ENCODE measurements at regions not wholly inside any gene's neighbourhood (a gene's known extent, or its start where the extent isn't known, plus 50 kb on each side); places are given as distances from the start of the nearest gene placed in this dataset.

- no peaks in the 10 kb centered on the region for H3K36me3 Mint-ChIP-seq (ENCODE audit: low read depth)
- H3K9me3 Mint-ChIP-seq, result no peaks in the 10 kb centered on the region
- H3K27me3 Mint-ChIP-seq, result no peaks in the 10 kb centered on the region
- no peak overlapping the region for H3K27ac Mint-ChIP-seq
- peaks cover 6% of the 10 kb centered on the region for H3K4me1 Mint-ChIP-seq (ENCODE audit: low read depth)
- intact Hi-C loops (cut with micrococcal nuclease), result no loop called here
- H3K4me3 Mint-ChIP-seq, result no peak overlapping the region
These were observed 369.6 kb upstream of the MAF start for GRCh38 chr16:79970087-79970486.

GRCh38 chr16:79969458-79969857 is 368.9 kb upstream of the MAF start:
- H3K4me3 Mint-ChIP-seq, result no peak overlapping the region
- no peaks in the 10 kb centered on the region for H3K27me3 Mint-ChIP-seq

GRCh38 chr16:79966226-79966625 is 365.7 kb upstream of the MAF start:
- Mint-ChIP-seq H3K4me3 (no peak overlapping the region), H3K4me1 (ENCODE audit: low read depth) (no peaks in the 10 kb centered on the region)
- intact Hi-C loops (cut with micrococcal nuclease), result no loop called here

More at GRCh38 chr16:79969458-79969857, 368.9 kb upstream of the MAF start:
- Mint-ChIP-seq H3K9me3 (no peaks in the 10 kb centered on the region), H3K36me3 (ENCODE audit: low read depth) (no peaks in the 10 kb centered on the region), H3K4me1 (ENCODE audit: low read depth) (peaks cover 6% of the 10 kb centered on the region), H3K27ac (no peak overlapping the region)
- intact Hi-C loops (cut with micrococcal nuclease), result no loop called here

DNA sequence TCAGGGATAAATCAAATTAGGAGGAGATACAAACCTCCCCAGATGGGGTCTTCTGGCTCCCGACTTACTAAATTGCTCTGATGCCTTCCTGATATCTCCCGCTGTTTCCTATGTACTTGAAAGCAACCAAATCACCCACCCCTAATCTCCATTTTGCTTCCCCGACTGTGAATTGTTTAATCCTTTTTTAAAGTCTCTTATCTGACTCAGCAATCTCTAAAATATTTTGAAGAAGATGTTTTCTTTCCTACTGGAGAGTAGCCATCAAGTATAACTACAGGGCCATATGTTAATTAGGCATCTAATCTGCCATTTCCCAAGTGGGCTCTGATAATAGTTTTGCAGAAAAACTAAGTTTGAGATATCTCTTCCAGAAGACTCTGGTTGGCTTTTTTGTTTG is 365.2 kb upstream of the MAF start:
- Mint-ChIP-seq H3K36me3 (ENCODE audit: low read depth) (no peaks in the 10 kb centered on the region), H3K9me3 (peaks cover 2% of the 10 kb centered on the region), H3K4me3 (no peak overlapping the region), H3K27me3 (no peaks in the 10 kb centered on the region), H3K27ac (no peak overlapping the region), H3K4me1 (ENCODE audit: low read depth) (no peaks in the 10 kb centered on the region)
- intact Hi-C loops (cut with micrococcal nuclease), result no loop called here

More at GRCh38 chr16:79966226-79966625, 365.7 kb upstream of the MAF start:
- H3K9me3 Mint-ChIP-seq, result no peaks in the 10 kb centered on the region
- no peaks in the 10 kb centered on the region for H3K36me3 Mint-ChIP-seq (ENCODE audit: low read depth)
- H3K27ac Mint-ChIP-seq, result no peak overlapping the region
- no peaks in the 10 kb centered on the region for H3K27me3 Mint-ChIP-seq

DNA sequence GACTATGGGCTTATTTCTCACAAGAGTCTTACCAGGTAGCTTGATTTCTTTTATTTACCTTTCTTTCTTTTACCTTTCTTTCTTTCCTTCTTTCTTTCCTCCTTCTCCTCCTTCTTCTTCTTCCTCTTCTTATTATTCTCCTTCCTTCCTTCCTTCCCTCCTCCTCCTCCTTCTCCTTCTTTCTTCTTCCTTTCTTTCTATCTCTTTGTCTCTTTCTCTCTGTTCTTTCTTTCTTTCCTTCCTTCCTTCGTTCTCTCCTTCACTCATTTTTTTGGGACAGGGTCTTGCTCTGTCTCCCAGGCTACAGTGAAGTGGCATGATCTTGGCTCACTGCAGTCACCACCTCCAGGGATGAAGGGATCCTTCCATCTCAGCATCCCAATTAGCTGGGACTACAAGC is 363.6 kb upstream of the MAF start:
- Mint-ChIP-seq H3K36me3 (ENCODE audit: low read depth) (no peaks in the 10 kb centered on the region), H3K27me3 (no peaks in the 10 kb centered on the region), H3K27ac (no peak overlapping the region)

DNA sequence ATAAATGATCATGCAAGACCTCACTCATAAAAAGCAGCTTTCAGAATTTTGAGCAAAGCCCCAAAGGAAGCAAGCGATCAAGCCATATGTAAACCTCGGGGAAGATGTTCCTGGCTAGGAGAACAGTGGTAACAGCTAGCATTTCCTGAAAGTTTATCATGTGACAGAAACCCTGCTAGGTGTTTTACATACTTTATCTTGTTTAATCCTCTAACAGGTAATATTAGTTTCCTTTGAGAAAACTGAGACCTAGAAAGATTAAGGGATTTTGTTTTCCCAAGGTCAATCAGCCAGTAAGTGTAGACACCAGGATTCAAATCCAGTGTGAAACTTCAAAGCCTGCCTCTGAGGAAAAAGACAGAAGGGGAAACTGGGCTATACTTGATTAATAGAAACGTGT is 362.4 kb upstream of the MAF start:
- H3K9me3 Mint-ChIP-seq, result peaks cover 7% of the 10 kb centered on the region
- no peaks in the 10 kb centered on the region for H3K27me3 Mint-ChIP-seq
- H3K36me3 Mint-ChIP-seq (ENCODE audit: low read depth), result no peaks in the 10 kb centered on the region
- intact Hi-C loops (cut with micrococcal nuclease), result no loop called here
- H3K4me3 Mint-ChIP-seq, result no peak overlapping the region
- H3K4me1 Mint-ChIP-seq (ENCODE audit: low read depth), result no peaks in the 10 kb centered on the region
- no peak overlapping the region for H3K27ac Mint-ChIP-seq

More for the DNA sequence above, 363.6 kb upstream of the MAF start:
- H3K9me3 Mint-ChIP-seq, result peaks cover 7% of the 10 kb centered on the region
- H3K4me1 Mint-ChIP-seq (ENCODE audit: low read depth), result no peaks in the 10 kb centered on the region
- no peak overlapping the region for H3K4me3 Mint-ChIP-seq
- intact Hi-C loops (cut with micrococcal nuclease), result no loop called here

DNA sequence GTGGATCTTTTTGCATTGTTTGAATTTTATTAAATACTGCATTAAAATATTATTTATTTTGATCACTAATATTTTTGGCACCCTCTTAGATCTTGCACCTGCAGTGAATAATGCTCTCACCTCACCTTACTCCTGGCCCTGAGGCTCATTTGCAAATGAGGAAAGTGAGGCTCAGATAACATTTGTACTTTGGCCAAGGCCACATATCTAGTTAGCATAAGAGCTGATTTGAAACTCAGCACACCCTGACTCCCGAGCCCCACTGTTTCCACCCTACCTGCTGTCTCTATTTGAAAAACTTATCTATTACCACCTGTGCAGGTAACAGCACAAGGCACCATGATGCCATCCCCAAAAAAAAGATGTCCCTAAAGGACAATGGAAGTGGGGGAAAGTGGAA is 358.7 kb upstream of the MAF start:
- H3K27ac Mint-ChIP-seq, result no peak overlapping the region
- peaks cover 7% of the 10 kb centered on the region for H3K9me3 Mint-ChIP-seq
- H3K27me3 Mint-ChIP-seq, result no peaks in the 10 kb centered on the region
- no peak overlapping the region for H3K4me3 Mint-ChIP-seq
- H3K4me1 Mint-ChIP-seq (ENCODE audit: low read depth), result no peaks in the 10 kb centered on the region
- intact Hi-C loops (cut with micrococcal nuclease), result no loop called here
- H3K36me3 Mint-ChIP-seq (ENCODE audit: low read depth), result no peaks in the 10 kb centered on the region

DNA sequence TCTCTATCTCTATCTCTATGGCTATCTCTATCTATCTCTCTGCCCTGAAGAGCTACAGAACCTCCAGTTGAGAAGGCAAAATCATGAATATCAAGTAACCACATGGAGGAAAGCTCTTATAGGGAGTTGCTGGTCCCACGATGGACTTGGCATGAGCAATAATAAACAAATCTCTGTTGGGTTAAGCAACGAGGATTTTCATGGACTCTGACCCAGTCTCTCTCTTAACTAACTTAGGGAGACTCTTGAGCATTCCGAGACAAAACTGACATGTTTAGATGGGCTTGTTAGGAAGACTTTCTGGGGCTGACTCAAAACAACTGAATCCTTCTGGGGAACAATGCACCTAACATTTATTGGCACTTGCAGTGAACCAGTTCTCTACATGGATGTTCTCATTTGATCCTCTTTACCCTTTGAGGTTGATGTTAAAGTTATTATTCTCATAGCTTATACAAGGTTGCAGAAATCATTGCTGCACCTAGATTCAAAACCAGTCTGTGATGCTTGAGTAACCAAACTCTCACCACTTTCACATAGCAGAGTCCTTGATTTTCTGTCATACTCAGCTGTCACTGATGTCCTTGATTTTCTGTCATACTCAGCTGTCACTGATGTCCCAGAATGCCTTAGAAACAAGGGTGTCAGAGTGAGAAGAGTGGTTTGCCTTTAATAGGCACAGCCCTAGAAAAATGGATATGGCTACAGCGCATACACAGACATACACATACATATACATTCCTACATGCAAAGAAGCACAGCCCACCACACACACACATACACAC is 354.6 kb upstream of the MAF start:
- no peak overlapping the region for H3K4me3 Mint-ChIP-seq
- H3K4me1 Mint-ChIP-seq (ENCODE audit: low read depth), result peaks cover 9% of the 10 kb centered on the region
- no peak overlapping the region for H3K27ac Mint-ChIP-seq
- H3K36me3 Mint-ChIP-seq (ENCODE audit: low read depth), result no peaks in the 10 kb centered on the region
- no peaks in the 10 kb centered on the region for H3K9me3 Mint-ChIP-seq
- H3K27me3 Mint-ChIP-seq, result no peaks in the 10 kb centered on the region
- intact Hi-C loops (cut with micrococcal nuclease), result no loop called here

DNA sequence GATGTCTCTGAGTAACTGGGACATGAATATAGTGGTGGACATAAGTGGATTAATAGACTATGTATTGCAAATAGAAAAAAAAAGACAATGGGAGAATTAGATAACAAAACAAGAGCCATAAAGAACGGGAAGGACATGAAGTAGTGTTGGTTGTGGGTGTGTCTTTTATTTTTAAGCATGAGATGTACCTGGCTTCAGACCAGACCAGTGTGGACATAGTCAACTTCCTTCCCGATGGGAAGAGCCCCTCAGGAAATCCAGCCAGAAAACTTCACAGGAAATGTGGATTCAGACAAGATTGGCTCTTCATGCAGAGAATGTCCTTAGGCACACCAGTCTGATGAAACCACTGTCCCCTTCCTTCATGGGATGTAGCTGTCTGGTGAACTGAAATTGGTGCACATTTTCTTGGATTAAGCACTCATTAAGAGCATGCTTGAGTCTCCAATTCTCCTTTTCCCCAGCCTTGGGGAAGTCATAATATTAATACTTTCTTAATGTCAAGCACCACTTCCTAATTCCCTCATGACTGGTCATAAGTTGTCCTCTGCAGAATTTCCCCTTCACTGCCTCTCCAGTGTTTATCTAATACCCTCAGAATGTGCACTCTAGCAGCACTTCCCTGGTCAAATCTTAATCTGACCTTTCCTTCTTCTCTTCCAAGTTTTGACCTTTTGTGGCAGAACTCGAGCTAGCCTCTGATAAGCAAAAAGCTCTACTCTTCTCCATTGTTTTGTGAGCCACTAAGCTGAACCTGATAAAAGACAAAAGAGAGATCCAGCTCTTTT is 350.6 kb upstream of the MAF start:
- Mint-ChIP-seq H3K27ac (no peak overlapping the region), H3K4me3 (no peak overlapping the region), H3K4me1 (ENCODE audit: low read depth) (peaks cover 9% of the 10 kb centered on the region), H3K9me3 (no peaks in the 10 kb centered on the region), H3K36me3 (ENCODE audit: low read depth) (no peaks in the 10 kb centered on the region), H3K27me3 (no peaks in the 10 kb centered on the region)
- intact Hi-C loops (cut with micrococcal nuclease), result no loop called here

DNA sequence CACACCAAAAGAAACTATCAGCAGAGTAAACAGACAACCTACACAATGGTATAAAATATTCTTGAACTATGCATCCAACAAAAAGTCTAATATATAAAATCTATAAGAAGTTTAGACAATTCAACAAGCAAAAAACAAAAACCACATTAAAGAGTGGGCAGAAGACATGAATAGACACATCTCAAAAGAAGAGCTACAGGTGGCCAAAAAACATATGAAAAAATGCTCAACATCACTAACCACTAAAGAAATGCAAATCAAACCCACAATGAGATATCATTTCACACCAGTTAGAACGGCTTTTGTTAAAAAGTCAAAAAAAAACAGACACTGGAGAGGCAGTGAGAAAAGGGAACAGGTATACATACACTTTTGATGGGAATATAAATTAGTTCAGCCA is 348.9 kb upstream of the MAF start:
- no peak overlapping the region for H3K27ac Mint-ChIP-seq
- intact Hi-C loops (cut with micrococcal nuclease), result no loop called here
- H3K36me3 Mint-ChIP-seq (ENCODE audit: low read depth), result no peaks in the 10 kb centered on the region
- no peaks in the 10 kb centered on the region for H3K9me3 Mint-ChIP-seq
- no peak overlapping the region for H3K4me3 Mint-ChIP-seq
- peaks cover 9% of the 10 kb centered on the region for H3K4me1 Mint-ChIP-seq (ENCODE audit: low read depth)
- no peaks in the 10 kb centered on the region for H3K27me3 Mint-ChIP-seq

DNA sequence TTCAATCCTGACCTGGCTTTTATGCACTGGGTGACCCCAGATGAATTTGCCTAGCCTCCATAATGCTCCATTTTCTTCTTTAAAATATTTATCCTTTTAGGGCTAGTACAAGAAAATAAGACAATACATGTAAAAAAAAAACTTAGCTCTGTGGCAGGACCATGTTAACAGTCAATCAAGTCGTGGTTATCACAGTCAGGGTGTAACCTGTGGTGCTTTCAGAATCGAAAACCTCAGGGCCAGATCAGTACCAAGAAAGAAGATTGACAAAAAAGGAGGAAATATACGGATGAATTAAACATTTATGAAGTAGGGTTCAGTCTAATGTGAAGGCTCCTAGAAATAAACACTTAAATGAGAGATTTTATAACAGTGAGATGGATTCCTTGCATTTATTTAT is 347.2 kb upstream of the MAF start:
- H3K27me3 Mint-ChIP-seq, result no peaks in the 10 kb centered on the region
- no peaks in the 10 kb centered on the region for H3K9me3 Mint-ChIP-seq
- peaks cover 9% of the 10 kb centered on the region for H3K4me1 Mint-ChIP-seq (ENCODE audit: low read depth)
- H3K27ac Mint-ChIP-seq, result no peak overlapping the region
- no peaks in the 10 kb centered on the region for H3K36me3 Mint-ChIP-seq (ENCODE audit: low read depth)
- no peak overlapping the region for H3K4me3 Mint-ChIP-seq
- intact Hi-C loops (cut with micrococcal nuclease), result no loop called here

GRCh38 chr16:79946252-79946651 is 345.7 kb upstream of the MAF start:
- Mint-ChIP-seq H3K4me1 (ENCODE audit: low read depth) (peaks cover 6% of the 10 kb centered on the region), H3K27me3 (no peaks in the 10 kb centered on the region), H3K36me3 (ENCODE audit: low read depth) (no peaks in the 10 kb centered on the region), H3K27ac (no peak overlapping the region), H3K9me3 (no peaks in the 10 kb centered on the region), H3K4me3 (no peak overlapping the region)
- intact Hi-C loops (cut with micrococcal nuclease), result no loop called here

GRCh38 chr16:79943736-79944135 is 343.2 kb upstream of the MAF start:
- H3K27me3 Mint-ChIP-seq, result no peaks in the 10 kb centered on the region
- no peaks in the 10 kb centered on the region for H3K36me3 Mint-ChIP-seq (ENCODE audit: low read depth)
- intact Hi-C loops (cut with micrococcal nuclease), result no loop called here
- no peaks in the 10 kb centered on the region for H3K4me1 Mint-ChIP-seq (ENCODE audit: low read depth)
- no peak overlapping the region for H3K27ac Mint-ChIP-seq
- no peak overlapping the region for H3K4me3 Mint-ChIP-seq
- no peaks in the 10 kb centered on the region for H3K9me3 Mint-ChIP-seq

GRCh38 chr16:79938575-79938974 is 338.0 kb upstream of the MAF start:
- H3K9me3 Mint-ChIP-seq, result no peaks in the 10 kb centered on the region
- intact Hi-C loops (cut with micrococcal nuclease), result no loop called here
- H3K27ac Mint-ChIP-seq, result no peak overlapping the region
- H3K36me3 Mint-ChIP-seq (ENCODE audit: low read depth), result no peaks in the 10 kb centered on the region
- H3K27me3 Mint-ChIP-seq, result no peaks in the 10 kb centered on the region
- no peaks in the 10 kb centered on the region for H3K4me1 Mint-ChIP-seq (ENCODE audit: low read depth)
- no peak overlapping the region for H3K4me3 Mint-ChIP-seq

Measured in dendritic cell treated with granulocyte-macrophage colony-stimulating factor and Interleukin-4, amounts not matched to agents 40 ng/mL and 50 ng/mL, for 4 days (primary cell).